Testis (tissue), 2 donors: ENCODE measurements at regions not wholly inside any gene's neighbourhood (a gene's known extent, or its start where the extent isn't known, plus 50 kb on each side); places are given as distances from the start of the nearest gene placed in this dataset.

Experiments used
- DNase-seq: peaks from one replicate; pipeline ENCODE4 v3.0.0-alpha.2; 2019
- H3K27ac ChIP-seq, 2 donors: fragments of 200-600 bp; sonication (generic); one replicate each; pipeline ENCODE4 v1.5.1; 2019
- H3K27me3 ChIP-seq: fragments of 200-600 bp; sonication (generic); one replicate; pipeline ENCODE4 v1.5.1; 2019
- H3K36me3 ChIP-seq: fragments of 200-600 bp; sonication (generic); one replicate; pipeline ENCODE4 v1.5.1; 2017; ENCODE audit warnings: low read depth; ENCODE audit errors: missing control alignments
- H3K4me1 ChIP-seq: fragments of 200-600 bp; sonication (generic); one replicate; pipeline ENCODE4 v1.5.1; 2019
- H3K4me3 ChIP-seq, 2 donors: fragments of 200-600 bp; sonication (generic); one replicate each; pipeline ENCODE4 v1.5.1; 2017 to 2019
- H3K9me3 ChIP-seq: fragments of 200-600 bp; sonication (generic); one replicate; pipeline ENCODE4 v1.5.1; 2017
- CTCF ChIP-seq, 3 experiments: fragments of 450-650 bp in 2 of 3; fragments of 200-600 bp in 1 of 3; sonication (generic) in 1 of 3; IDR thresholded peaks; one replicate each; pipeline ENCODE4 v1.5.1; 2016 to 2019; ENCODE audit warnings: antibody characterized with exemption in 3 of 3, mild to moderate bottlenecking in 2 of 3, moderate library complexity in 1 of 3
- POLR2A ChIP-seq: fragments of 450-650 bp; IDR thresholded peaks from one replicate; pipeline ENCODE4 v1.6.1; 2017; ENCODE audit warnings: antibody characterized with exemption, mild to moderate bottlenecking, moderate library complexity
- WGBS, 2 donors: methylation state at CpG; one replicate each; pipeline ENCODE4 v1.1.5; 2018; 5-methylcytosine and 5-hydroxymethylcytosine counted together
- intact Hi-C: fragments of 100-400 bp; cut with DNase I; formaldehyde crosslinking; loops from one replicate; pipeline ENCODE4 v1.15.1; 2023; ENCODE audit warnings: low total_unique reads

- Histone ChIP-seq H3K4me1 (no peaks in the 10 kb centered on the region), H3K27me3 (no peaks in the 10 kb centered on the region), H3K9me3 (no peaks in the 10 kb centered on the region), H3K27ac (no peak overlapping the region), H3K4me3 (no peak overlapping the region), H3K36me3 (no peaks in the 10 kb centered on the region)
- DNase-seq: no peak
- TF ChIP-seq CTCF (IDR thresholded peaks at IDR 0.05) (no peak), POLR2A (no peak)
- 80 to 100% methylated on average over 1 of the region's 1 CpG for WGBS, 2 donors
- intact Hi-C loops: no loop called here
Measured at GRCh38 chr13:50596156-50596555, 247.3 kb downstream of the DLEU7 start.

- Histone ChIP-seq H3K36me3 (no peaks in the 10 kb centered on the region), H3K27me3 (no peaks in the 10 kb centered on the region), H3K27ac (no peak overlapping the region), H3K4me3 (no peak overlapping the region), H3K9me3 (no peaks in the 10 kb centered on the region), H3K4me1 (no peaks in the 10 kb centered on the region)
- WGBS, 2 donors: 64 to 70% methylated on average over 2 of the region's 2 CpGs
- TF ChIP-seq POLR2A (no peak), CTCF (IDR thresholded peaks at IDR 0.05) (no peak)
- DNase-seq: no peak
- intact Hi-C loops: no loop called here
Measured at GRCh38 chr13:50596776-50597203, 246.7 kb downstream of the DLEU7 start.

GRCh38 chr13:50598338-50598737 is 245.2 kb downstream of the DLEU7 start:
- TF ChIP-seq POLR2A: no peak
- no peak for TF ChIP-seq CTCF (IDR thresholded peaks at IDR 0.05)
- Histone ChIP-seq H3K36me3 (no peaks in the 10 kb centered on the region), H3K27ac (no peak overlapping the region), H3K4me3 (no peak overlapping the region), H3K4me1 (no peaks in the 10 kb centered on the region), H3K27me3 (no peaks in the 10 kb centered on the region), H3K9me3 (no peaks in the 10 kb centered on the region)
- intact Hi-C loops: no loop called here
- no peak for DNase-seq
- WGBS, 2 donors: 37 to 51% methylated on average over 3 of the region's 3 CpGs

GRCh38 chr13:50599046-50599445 is 244.4 kb downstream of the DLEU7 start:
- Histone ChIP-seq H3K27ac (no peak overlapping the region), H3K27me3 (no peaks in the 10 kb centered on the region), H3K9me3 (no peaks in the 10 kb centered on the region), H3K4me3 (no peak overlapping the region), H3K4me1 (no peaks in the 10 kb centered on the region), H3K36me3 (no peaks in the 10 kb centered on the region)
- intact Hi-C loops: no loop called here
- no peak for DNase-seq
- no peak for TF ChIP-seq CTCF (IDR thresholded peaks at IDR 0.05)
- TF ChIP-seq POLR2A: no peak
- 47 to 84% methylated on average over 5 of the region's 5 CpGs for WGBS, 2 donors

- H3K27me3 ChIP-seq: no peaks in the 10 kb centered on the region
Measured at GRCh38 chr13:50599927-50600326, 243.6 kb downstream of the DLEU7 start.

More at GRCh38 chr13:50599927-50600326, 243.6 kb downstream of the DLEU7 start:
- intact Hi-C loops: no loop called here
- Histone ChIP-seq H3K27ac (no peak overlapping the region), H3K9me3 (no peaks in the 10 kb centered on the region), H3K4me3 (no peak overlapping the region), H3K4me1 (no peaks in the 10 kb centered on the region), H3K36me3 (no peaks in the 10 kb centered on the region)
- 43 to 85% methylated on average over 2 of the region's 2 CpGs for WGBS, 2 donors
- DNase-seq: no peak
- TF ChIP-seq CTCF (IDR thresholded peaks at IDR 0.05): no peak
- no peak for TF ChIP-seq POLR2A
